Ovary (tissue), 7 donors: ENCODE measurements at regions not wholly inside any gene's neighbourhood (a gene's known extent, or its start where the extent isn't known, plus 50 kb on each side); places are given as distances from the start of the nearest gene placed in this dataset.

Source experiments
- DNase-seq, 5 donors: peaks; one replicate each; pipeline ENCODE4 v3.0.0-alpha.2; 2019 to 2020
- H3K27ac ChIP-seq, 2 donors: fragments of 200-600 bp; one replicate each; pipeline versions ENCODE4 v1.5.1 to v1.8.0; 2019 to 2022
- H3K27me3 ChIP-seq: fragments of 200-600 bp; one replicate; pipeline ENCODE4 v1.8.0; 2022
- H3K36me3 ChIP-seq: fragments of 200-600 bp; sonication (generic); one replicate; pipeline ENCODE4 v1.5.1; 2019
- H3K4me1 ChIP-seq: one replicate; pipeline ENCODE4 v1.8.1; 2013; ENCODE audit warnings: mild to moderate bottlenecking, moderate library complexity; ENCODE audit not compliant: insufficient read depth
- H3K4me3 ChIP-seq: fragments of 200-600 bp; sonication (generic); one replicate; pipeline ENCODE4 v1.5.1; 2017
- H3K9me3 ChIP-seq, 2 donors: fragments of 200-600 bp in 1 of 2; sonication (generic) in 1 of 2; one replicate each; pipeline versions ENCODE4 v1.5.1 to v1.8.1; 2013 to 2019; ENCODE audit warnings: mild to moderate bottlenecking in 1 of 2, moderate library complexity in 1 of 2
- CTCF ChIP-seq, 3 donors: fragments of 450-650 bp in 2 of 3; fragments of 200-600 bp in 1 of 3; IDR thresholded peaks; one replicate each; pipeline versions ENCODE4 v1.5.1 to v1.8.0; 2016 to 2022; ENCODE audit warnings: antibody characterized with exemption in 3 of 3, mild to moderate bottlenecking in 1 of 3
- EP300 ChIP-seq: sonication (generic); formaldehyde crosslinking; IDR thresholded peaks from one replicate; pipeline ENCODE4 v1.6.1; 2017; ENCODE audit warnings: antibody characterized with exemption
- POLR2A ChIP-seq: fragments of 450-650 bp; IDR thresholded peaks from one replicate; pipeline ENCODE4 v1.6.1; 2017; ENCODE audit warnings: antibody characterized with exemption, mild to moderate bottlenecking, moderate library complexity
- WGBS, 3 donors: extraction: QIAGEN DNeasy Blood & Tissue Kit in 1 of 3; methylation state at CpG; one replicate each; pipeline versions ENCODE4 v1.1.5 to v1.1.7; 2013 to 2017; 5-methylcytosine and 5-hydroxymethylcytosine counted together
- intact Hi-C, 4 donors: fragments of 100-400 bp; cut with DNase I; formaldehyde crosslinking; loops; one replicate each; pipeline versions ENCODE4 v1.11.0 to v1.15.1; 2022 to 2023
- donor health status: DM: no; HTN: no; CAD: no; lungs with moderate emphysema.
- donor health status: DM: no; HTN: no; CAD: no.
- donor health status: Bipolar disorder and iron deficiency.
- donor health status: DM: no; HTN: no; CAD: no.
- donor health status: DM: yes; HTN: yes; CAD: no.

GRCh38 chr6:164337024-164337924, 922.8 kb downstream of the QKI start:
- Histone ChIP-seq H3K36me3 (no peaks in the 10 kb centered on the region), H3K4me3 (no peak overlapping the region), H3K9me3 (no peaks in the 10 kb centered on the region), H3K4me1 (no peaks in the 10 kb centered on the region), H3K27me3 (no peaks in the 10 kb centered on the region), H3K27ac (no peak overlapping the region)
- no peak for TF ChIP-seq POLR2A
- no peak for TF ChIP-seq CTCF (IDR thresholded peaks at IDR 0.05)
- WGBS, 3 donors = 94 to 95% (median 94%) methylated on average over 50 of the region's 50 CpGs
- no peak for DNase-seq
- intact Hi-C loops = no loop called here

GRCh38 chr6:164336455-164336854, 921.9 kb downstream of the QKI start:
- no peaks in the 10 kb centered on the region for H3K4me1 ChIP-seq
- TF ChIP-seq POLR2A = no peak
- H3K27me3 ChIP-seq = no peaks in the 10 kb centered on the region
- WGBS, 3 donors = 71 to 89% (median 82%) methylated on average over 2 of the region's 2 CpGs
- no peak for DNase-seq
- no peak overlapping the region for H3K4me3 ChIP-seq
- no peaks in the 10 kb centered on the region for H3K36me3 ChIP-seq
- H3K27ac ChIP-seq = no peak overlapping the region
- intact Hi-C loops = no loop called here
- H3K9me3 ChIP-seq = no peaks in the 10 kb centered on the region

- Histone ChIP-seq H3K4me3 (no peak overlapping the region), H3K4me1 (no peaks in the 10 kb centered on the region), H3K36me3 (no peaks in the 10 kb centered on the region), H3K27me3 (no peaks in the 10 kb centered on the region), H3K9me3 (no peaks in the 10 kb centered on the region), H3K27ac (no peak overlapping the region)
- WGBS, 3 donors = 38 to 53% (median 40%) methylated on average over 2 of the region's 2 CpGs
- DNase-seq = no peak
- intact Hi-C loops = no loop called here
- no peak for TF ChIP-seq EP300
- TF ChIP-seq POLR2A = no peak
- no peak for TF ChIP-seq CTCF (IDR thresholded peaks at IDR 0.05)
These were observed 916.5 kb downstream of the QKI start for GRCh38 chr6:164331026-164331425.

- H3K27me3 ChIP-seq = no peaks in the 10 kb centered on the region
- no peaks in the 10 kb centered on the region for H3K9me3 ChIP-seq
- no peaks in the 10 kb centered on the region for H3K4me1 ChIP-seq
- 95 to 100% (median 98%) methylated on average over 1 of the region's 1 CpG for WGBS, 3 donors
- H3K27ac ChIP-seq = no peak overlapping the region
- intact Hi-C loops = no loop called here
- H3K4me3 ChIP-seq = no peak overlapping the region
- H3K36me3 ChIP-seq = no peaks in the 10 kb centered on the region
- no peak for TF ChIP-seq CTCF (IDR thresholded peaks at IDR 0.05)
- no peak for DNase-seq
These were observed 910.6 kb downstream of the QKI start for GRCh38 chr6:164325168-164325567.

GRCh38 chr6:164322533-164322932, 908.0 kb downstream of the QKI start:
- TF ChIP-seq CTCF (IDR thresholded peaks at IDR 0.05) (no peak), EP300 (no peak), POLR2A (no peak)
- WGBS, 3 donors = 6 to 12% (median 6%) methylated on average over 4 of the region's 4 CpGs
- Histone ChIP-seq H3K4me1 (no peaks in the 10 kb centered on the region), H3K4me3 (no peak overlapping the region), H3K36me3 (no peaks in the 10 kb centered on the region), H3K27ac (no peak overlapping the region), H3K27me3 (no peaks in the 10 kb centered on the region), H3K9me3 (no peaks in the 10 kb centered on the region)
- intact Hi-C loops = no loop called here
- DNase-seq = no peak
